ENCODE measurements at regions not wholly inside any gene's neighbourhood (a gene's known extent, or its start where the extent isn't known, plus 50 kb on each side); places are given as distances from the start of the nearest gene placed in this dataset.

- H3K36me3 ChIP-seq, result no peaks in the 10 kb centered on the region
- no peaks in the 10 kb centered on the region for H3K9me3 ChIP-seq
- DNase-seq (ENCODE audit: low spot score), result no peak
- H3K4me1 ChIP-seq (replicated peaks), result no peaks in the 10 kb centered on the region
- no peak overlapping the region for H3K4me3 ChIP-seq
- H3K27ac ChIP-seq, result no peak overlapping the region
- 72% methylated on average over 4 of the region's 4 CpGs for WGBS
- no peaks in the 10 kb centered on the region for H3K27me3 ChIP-seq (replicated peaks; ENCODE audit: insufficient read depth)
- intact Hi-C loops (cut with DNase I), result no loop called here
- TF ChIP-seq, protein P1, sequence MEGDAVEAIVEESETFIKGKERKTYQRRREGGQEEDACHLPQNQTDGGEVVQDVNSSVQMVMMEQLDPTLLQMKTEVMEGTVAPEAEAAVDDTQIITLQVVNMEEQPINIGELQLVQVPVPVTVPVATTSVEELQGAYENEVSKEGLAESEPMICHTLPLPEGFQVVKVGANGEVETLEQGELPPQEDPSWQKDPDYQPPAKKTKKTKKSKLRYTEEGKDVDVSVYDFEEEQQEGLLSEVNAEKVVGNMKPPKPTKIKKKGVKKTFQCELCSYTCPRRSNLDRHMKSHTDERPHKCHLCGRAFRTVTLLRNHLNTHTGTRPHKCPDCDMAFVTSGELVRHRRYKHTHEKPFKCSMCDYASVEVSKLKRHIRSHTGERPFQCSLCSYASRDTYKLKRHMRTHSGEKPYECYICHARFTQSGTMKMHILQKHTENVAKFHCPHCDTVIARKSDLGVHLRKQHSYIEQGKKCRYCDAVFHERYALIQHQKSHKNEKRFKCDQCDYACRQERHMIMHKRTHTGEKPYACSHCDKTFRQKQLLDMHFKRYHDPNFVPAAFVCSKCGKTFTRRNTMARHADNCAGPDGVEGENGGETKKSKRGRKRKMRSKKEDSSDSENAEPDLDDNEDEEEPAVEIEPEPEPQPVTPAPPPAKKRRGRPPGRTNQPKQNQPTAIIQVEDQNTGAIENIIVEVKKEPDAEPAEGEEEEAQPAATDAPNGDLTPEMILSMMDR (IDR thresholded peaks at IDR 0.05), result no peak
- no peak for TF ChIP-seq POLR2A (IDR thresholded peaks at IDR 0.05)
- TF ChIP-seq POLR2AphosphoS5 (IDR thresholded peaks at IDR 0.05), result no peak
These were observed 104.9 kb upstream of the APCDD1 start for GRCh38 chr18:10349561-10349960.

GRCh38 chr18:10350661-10351060 lies 103.8 kb upstream of the APCDD1 start:
- no peak overlapping the region for H3K4me3 ChIP-seq
- intact Hi-C loops (cut with DNase I), result no loop called here
- no peak for DNase-seq (ENCODE audit: low spot score)
- 79% methylated on average over 10 of the region's 10 CpGs for WGBS
- H3K9me3 ChIP-seq, result no peaks in the 10 kb centered on the region
- TF ChIP-seq POLR2A (IDR thresholded peaks at IDR 0.05) (no peak), POLR2AphosphoS5 (IDR thresholded peaks at IDR 0.05) (no peak)
- TF ChIP-seq, protein P1 (IDR thresholded peaks at IDR 0.05), result no peak
- no peaks in the 10 kb centered on the region for H3K27me3 ChIP-seq (replicated peaks; ENCODE audit: insufficient read depth)
- no peaks in the 10 kb centered on the region for H3K36me3 ChIP-seq
- no peak overlapping the region for H3K27ac ChIP-seq
- no peaks in the 10 kb centered on the region for H3K4me1 ChIP-seq (replicated peaks)

DNA sequence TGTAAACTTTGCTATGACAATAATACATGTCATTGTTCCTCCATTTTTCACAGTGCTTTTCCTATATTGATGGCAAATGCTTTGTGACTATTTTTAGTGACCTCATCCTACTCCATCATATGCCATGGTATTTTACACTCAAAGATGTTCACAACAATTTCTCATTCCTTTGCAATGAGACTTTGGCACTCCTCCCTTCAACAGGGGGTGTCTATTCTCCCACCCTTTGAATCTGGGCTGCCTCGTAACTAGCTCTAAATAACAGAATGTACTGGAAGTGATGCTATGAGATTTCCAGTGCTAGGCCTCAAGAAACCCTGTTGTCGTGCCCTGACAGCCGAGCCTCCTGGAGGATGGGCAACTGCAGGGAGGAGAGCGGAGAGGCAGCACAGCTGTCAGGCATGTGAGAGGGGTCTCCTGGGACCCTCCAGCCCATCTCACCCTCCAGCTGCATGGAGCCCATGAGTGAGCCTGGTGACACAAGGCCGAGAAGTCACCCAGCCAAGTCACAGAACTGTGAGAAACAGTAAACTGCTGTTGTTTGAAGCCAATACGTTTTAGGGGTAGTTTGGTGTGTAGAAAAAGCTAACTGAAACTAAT lies 103.1 kb upstream of the APCDD1 start:
- no peak overlapping the region for H3K27ac ChIP-seq
- H3K36me3 ChIP-seq, result no peaks in the 10 kb centered on the region
- no peaks in the 10 kb centered on the region for H3K4me1 ChIP-seq (replicated peaks)
- WGBS, result 83% methylated on average over 6 of the region's 6 CpGs
- H3K9me3 ChIP-seq, result no peaks in the 10 kb centered on the region
- H3K4me3 ChIP-seq, result no peak overlapping the region
- intact Hi-C loops (cut with DNase I), result no loop called here
- TF ChIP-seq, protein P1 (IDR thresholded peaks at IDR 0.05), result no peak
- no peak for TF ChIP-seq POLR2A (IDR thresholded peaks at IDR 0.05)
- no peak for DNase-seq (ENCODE audit: low spot score)
- no peaks in the 10 kb centered on the region for H3K27me3 ChIP-seq (replicated peaks; ENCODE audit: insufficient read depth)

- no peak for DNase-seq (ENCODE audit: low spot score)
- intact Hi-C loops (cut with DNase I), result no loop called here
- Histone ChIP-seq H3K27ac (no peak overlapping the region), H3K4me1 (replicated peaks) (no peaks in the 10 kb centered on the region), H3K27me3 (replicated peaks; ENCODE audit: insufficient read depth) (no peaks in the 10 kb centered on the region), H3K9me3 (no peaks in the 10 kb centered on the region), H3K36me3 (no peaks in the 10 kb centered on the region), H3K4me3 (no peak overlapping the region)
- TF ChIP-seq, protein P1 (IDR thresholded peaks at IDR 0.05), result no peak
- TF ChIP-seq POLR2A (IDR thresholded peaks at IDR 0.05), result no peak
- 95% methylated on average over 4 of the region's 4 CpGs for WGBS
These were observed 102.6 kb upstream of the APCDD1 start for GRCh38 chr18:10351858-10352257.

- Histone ChIP-seq H3K9me3 (no peaks in the 10 kb centered on the region), H3K4me3 (no peak overlapping the region), H3K27me3 (replicated peaks; ENCODE audit: insufficient read depth) (no peaks in the 10 kb centered on the region), H3K36me3 (no peaks in the 10 kb centered on the region), H3K4me1 (replicated peaks) (no peaks in the 10 kb centered on the region), H3K27ac (no peak overlapping the region)
- DNase-seq (ENCODE audit: low spot score), result no peak
- intact Hi-C loops (cut with DNase I), result no loop called here
- WGBS, result 96% methylated on average over 2 of the region's 2 CpGs
- TF ChIP-seq POLR2AphosphoS5 (IDR thresholded peaks at IDR 0.05), result no peak
- TF ChIP-seq, protein P1 (IDR thresholded peaks at IDR 0.05), result no peak
- TF ChIP-seq POLR2A (IDR thresholded peaks at IDR 0.05), result no peak
These were observed 101.8 kb upstream of the APCDD1 start for GRCh38 chr18:10352671-10353070.

Data from prostate gland (tissue), 2 donors.